ENCODE measurements at regions not wholly inside any gene's neighbourhood (a gene's known extent, or its start where the extent isn't known, plus 50 kb on each side); places are given as distances from the start of the nearest gene placed in this dataset.

DNA sequence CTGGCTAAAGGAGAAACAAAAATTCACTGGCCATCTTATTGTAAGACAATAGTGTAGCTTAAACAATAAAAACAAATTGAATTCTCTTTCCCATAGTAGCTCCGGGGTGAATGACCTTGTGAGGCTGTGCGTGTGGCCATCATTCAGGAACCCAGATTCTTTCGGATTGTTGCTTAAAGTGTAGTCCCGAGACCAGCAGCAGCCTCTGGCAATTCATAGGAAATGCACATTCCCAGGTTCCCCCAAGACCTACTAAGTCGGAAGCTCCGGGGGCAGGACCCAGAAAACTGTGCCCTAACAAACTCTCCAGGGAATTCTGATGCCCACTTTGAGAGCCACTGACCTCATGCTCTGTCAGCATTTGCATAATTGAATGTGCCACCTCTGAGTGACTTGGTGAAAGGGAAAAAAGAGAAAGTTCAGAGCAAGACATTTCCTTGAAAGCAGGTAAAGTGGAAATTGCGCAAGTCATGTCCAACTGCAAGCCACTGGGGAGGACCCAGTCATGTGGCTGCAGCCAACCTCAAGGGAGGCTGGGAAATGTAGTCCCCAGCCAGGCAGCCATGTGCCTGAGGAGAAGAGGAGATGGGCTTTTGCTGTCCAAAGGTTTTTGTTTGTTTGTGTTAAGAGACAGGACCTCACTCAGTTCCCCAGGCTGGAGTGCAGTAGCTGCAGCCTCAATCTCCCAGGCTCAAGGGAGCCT lies 50.7 kb upstream of the PNMA8B start:
- no peaks in the 10 kb centered on the region for H3K27me3 ChIP-seq (ENCODE audit: control insufficient read depth in 3 of 3, insufficient read depth in 3 of 3, low read length in 3 of 3)
- H3K4me3 ChIP-seq (ENCODE audit: low read length in 3 of 3): peak overlapping the region in 2 of 3 donors; percentile 0 to 20
- H3K4me1 ChIP-seq (ENCODE audit: control insufficient read depth in 3 of 3, insufficient read depth in 3 of 3, low read length in 3 of 3): no peaks in the 10 kb centered on the region
- H3K9me3 ChIP-seq (ENCODE audit: control insufficient read depth in 3 of 3, low read length in 3 of 3): peaks cover 0 to 2% (median 0%) of the 10 kb centered on the region in 3 donors
- H3K36me3 ChIP-seq (ENCODE audit: control insufficient read depth in 3 of 3, insufficient read depth in 3 of 3, low read length in 3 of 3): no peaks in the 10 kb centered on the region
- H3K27ac ChIP-seq (ENCODE audit: low read depth, low read length): no peak overlapping the region
- H3K9ac ChIP-seq (ENCODE audit: low read depth in 1 of 3, low read length in 3 of 3): no peak overlapping the region

DNA sequence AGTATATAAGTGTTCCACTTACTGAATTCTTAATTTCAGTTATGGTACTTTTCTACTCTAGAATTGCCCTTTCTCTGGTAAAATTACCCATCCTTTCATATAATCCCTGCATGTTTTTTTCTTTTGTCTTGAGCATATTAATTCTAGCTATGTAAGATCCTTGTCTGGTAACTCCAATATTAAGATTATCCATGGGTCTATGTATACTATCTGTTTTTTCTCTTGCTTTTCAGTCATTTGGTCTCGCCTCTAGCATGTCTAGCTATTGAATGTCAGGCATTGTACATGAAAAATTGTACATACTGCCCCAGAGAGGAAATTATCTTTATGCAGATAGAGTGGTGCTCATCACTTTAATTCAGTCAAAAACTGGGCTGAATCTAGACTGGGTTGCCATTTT lies 50.4 kb upstream of the CALM3 start:
- H3K9me3 ChIP-seq (ENCODE audit: control insufficient read depth in 3 of 3, low read length in 3 of 3): peaks cover 0 to 2% (median 0%) of the 10 kb centered on the region in 3 donors
- no peak overlapping the region for H3K27ac ChIP-seq (ENCODE audit: low read depth, low read length)
- H3K36me3 ChIP-seq (ENCODE audit: control insufficient read depth in 3 of 3, insufficient read depth in 3 of 3, low read length in 3 of 3): no peaks in the 10 kb centered on the region
- H3K4me3 ChIP-seq (ENCODE audit: low read length in 3 of 3): no peak overlapping the region
- H3K4me1 ChIP-seq (ENCODE audit: control insufficient read depth in 3 of 3, insufficient read depth in 3 of 3, low read length in 3 of 3): no peaks in the 10 kb centered on the region
- no peaks in the 10 kb centered on the region for H3K27me3 ChIP-seq (ENCODE audit: control insufficient read depth in 3 of 3, insufficient read depth in 3 of 3, low read length in 3 of 3)
- H3K9ac ChIP-seq (ENCODE audit: low read depth in 1 of 3, low read length in 3 of 3): no peak overlapping the region

DNA sequence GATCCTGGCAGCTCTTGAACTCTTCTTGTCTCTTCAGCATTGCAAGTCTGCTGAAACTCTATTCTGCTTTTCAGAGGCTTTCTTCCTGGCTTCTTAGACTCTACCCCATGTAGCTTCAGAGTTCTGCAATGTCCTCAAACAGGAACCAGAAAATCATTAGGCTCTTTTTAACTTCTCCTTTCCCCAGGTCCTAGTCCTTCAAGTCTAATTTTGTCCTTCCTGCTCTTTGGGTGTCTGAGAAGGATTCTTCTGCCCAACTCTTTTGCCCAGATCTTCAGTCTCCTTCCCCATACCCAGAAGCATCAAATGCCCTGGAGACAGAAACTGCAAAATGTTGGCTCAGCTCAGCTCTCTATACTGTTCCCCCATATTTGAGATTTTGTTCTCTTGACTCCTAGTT lies 50.0 kb upstream of the CALM3 start:
- Histone ChIP-seq H3K4me1 (ENCODE audit: control insufficient read depth in 3 of 3, insufficient read depth in 3 of 3, low read length in 3 of 3) (no peaks in the 10 kb centered on the region), H3K27me3 (ENCODE audit: control insufficient read depth in 3 of 3, insufficient read depth in 3 of 3, low read length in 3 of 3) (no peaks in the 10 kb centered on the region), H3K36me3 (ENCODE audit: control insufficient read depth in 3 of 3, insufficient read depth in 3 of 3, low read length in 3 of 3) (no peaks in the 10 kb centered on the region), H3K4me3 (ENCODE audit: low read length in 3 of 3) (no peak overlapping the region), H3K9me3 (ENCODE audit: control insufficient read depth in 3 of 3, low read length in 3 of 3) (peaks cover 0 to 2% (median 0%) of the 10 kb centered on the region in 3 donors), H3K9ac (ENCODE audit: low read depth in 1 of 3, low read length in 3 of 3) (no peak overlapping the region), H3K27ac (ENCODE audit: low read depth, low read length) (no peak overlapping the region)
